Liver (tissue), 8 donors: ENCODE measurements at regions not wholly inside any gene's neighbourhood (a gene's known extent, or its start where the extent isn't known, plus 50 kb on each side); places are given as distances from the start of the nearest gene placed in this dataset.

ENCODE experiments used
- DNase-seq: peaks from one replicate; pipeline ENCODE4 v3.0.0-alpha.2; 2017; ENCODE audit warnings: low spot score
- H3K27ac ChIP-seq, 2 donors: one replicate each; pipeline ENCODE4 v1.7.0; 2013; ENCODE audit warnings: inconsistent platforms in 2 of 2, low read length in 2 of 2, control low read depth in 1 of 2, low read depth in 1 of 2, mild to moderate bottlenecking in 1 of 2
- H3K27me3 ChIP-seq, 4 donors: one replicate each; pipeline versions ENCODE4 v1.6.1 to v1.7.0; 2013; ENCODE audit warnings: low read length in 3 of 4, inconsistent platforms in 1 of 4, mild to moderate bottlenecking in 1 of 4, moderate library complexity in 1 of 4; ENCODE audit not compliant: control insufficient read depth in 4 of 4, insufficient read depth in 4 of 4
- H3K36me3 ChIP-seq, 4 donors: one replicate each; pipeline versions ENCODE4 v1.6.1 to v1.7.0; 2013; ENCODE audit warnings: low read length in 3 of 4, mild to moderate bottlenecking in 3 of 4, low read depth in 1 of 4, moderate library complexity in 1 of 4; ENCODE audit not compliant: control insufficient read depth in 4 of 4, insufficient read depth in 3 of 4
- H3K4me1 ChIP-seq, 4 donors: one replicate each; pipeline versions ENCODE4 v1.6.1 to v1.7.0; 2013; ENCODE audit warnings: low read length in 3 of 4, mild to moderate bottlenecking in 3 of 4, moderate library complexity in 1 of 4; ENCODE audit not compliant: control insufficient read depth in 4 of 4, insufficient read depth in 4 of 4
- H3K4me3 ChIP-seq, 3 donors: one replicate each; pipeline versions ENCODE4 v1.6.1 to v1.7.0; 2013; ENCODE audit warnings: low read length in 3 of 3, control low read depth in 1 of 3, low read depth in 1 of 3, mild to moderate bottlenecking in 1 of 3
- H3K9ac ChIP-seq, 2 donors: one replicate each; pipeline ENCODE4 v1.7.0; 2013; ENCODE audit warnings: low read length in 2 of 2, mild to moderate bottlenecking in 2 of 2, moderate library complexity in 2 of 2, control low read depth in 1 of 2, low read depth in 1 of 2
- H3K9me3 ChIP-seq, 4 donors: one replicate each; pipeline versions ENCODE4 v1.6.1 to v1.7.0; 2013; ENCODE audit warnings: low read length in 3 of 4; ENCODE audit not compliant: control insufficient read depth in 4 of 4
- ATF3 ChIP-seq: IDR thresholded peaks from 2 replicates; pipeline ENCODE4 v1.6.1; 2016; ENCODE audit warnings: antibody characterized with exemption
- CTCF ChIP-seq: fragments of 150-350 bp; IDR thresholded peaks from 2 replicates; pipeline ENCODE4 v1.5.1; 2017; ENCODE audit warnings: improper control_type of control experiment, low read depth, low read length; ENCODE audit not compliant: missing input control
- EGR1 ChIP-seq, 2 donors: IDR thresholded peaks; 2 replicates each; pipeline ENCODE4 v1.6.1; 2016 to 2018; ENCODE audit warnings: antibody characterized with exemption in 2 of 2, low read depth in 2 of 2
- FOXA1 ChIP-seq: IDR thresholded peaks from 2 replicates; pipeline ENCODE4 v1.6.1; 2016; ENCODE audit warnings: antibody characterized with exemption
- FOXA2 ChIP-seq: IDR thresholded peaks from 2 replicates; pipeline ENCODE4 v1.6.1; 2016; ENCODE audit warnings: antibody characterized with exemption
- GABPA ChIP-seq, 2 donors: IDR thresholded peaks in 1 of 2; conservative IDR thresholded peaks in 1 of 2; 2 replicates each; pipeline ENCODE4 v1.6.1; 2016; ENCODE audit warnings: antibody characterized with exemption in 2 of 2, mild to moderate bottlenecking in 1 of 2, moderate library complexity in 1 of 2
- HNF4A ChIP-seq, 2 donors: conservative IDR thresholded peaks; 2 replicates each; pipeline ENCODE4 v1.6.1; 2016; ENCODE audit warnings: antibody characterized with exemption in 2 of 2, mild to moderate bottlenecking in 2 of 2
- HNF4G ChIP-seq: IDR thresholded peaks from 2 replicates; pipeline ENCODE4 v1.6.1; 2016; ENCODE audit warnings: antibody characterized with exemption
- JUND ChIP-seq, 2 donors: IDR thresholded peaks; 2 replicates each; pipeline ENCODE4 v1.6.1; 2016; ENCODE audit warnings: antibody characterized with exemption in 2 of 2
- MAX ChIP-seq: IDR thresholded peaks from 2 replicates; pipeline ENCODE4 v1.6.1; 2016; ENCODE audit warnings: antibody characterized with exemption
- NR2F2 ChIP-seq: IDR thresholded peaks from 2 replicates; pipeline ENCODE4 v1.6.1; 2016; ENCODE audit warnings: antibody characterized with exemption
- RAD21 ChIP-seq, 2 donors: IDR thresholded peaks; 2 replicates each; pipeline ENCODE4 v1.6.1; 2016; ENCODE audit warnings: antibody characterized with exemption in 2 of 2, mild to moderate bottlenecking in 2 of 2
- REST ChIP-seq: IDR thresholded peaks from 2 replicates; pipeline ENCODE4 v1.6.1; 2016; ENCODE audit warnings: antibody characterized with exemption, mild to moderate bottlenecking
- RXRA ChIP-seq, 2 donors: IDR thresholded peaks; 2 replicates each; pipeline ENCODE4 v1.6.1; 2017 to 2018; ENCODE audit warnings: antibody characterized with exemption in 2 of 2, mild to moderate bottlenecking in 1 of 2
- SP1 ChIP-seq: IDR thresholded peaks from 2 replicates; pipeline ENCODE4 v1.6.1; 2018; ENCODE audit warnings: antibody characterized with exemption, mild to moderate bottlenecking
- TAF1 ChIP-seq: conservative IDR thresholded peaks from 2 replicates; pipeline ENCODE4 v1.6.1; 2016; ENCODE audit warnings: antibody characterized with exemption, mild to moderate bottlenecking
- YY1 ChIP-seq: IDR thresholded peaks from 2 replicates; pipeline ENCODE4 v1.6.1; 2016; ENCODE audit warnings: antibody characterized with exemption, mild to moderate bottlenecking
- ZBTB33 ChIP-seq: IDR thresholded peaks from 2 replicates; pipeline ENCODE4 v1.6.1; 2016; ENCODE audit warnings: antibody characterized with exemption
- WGBS: extraction: QIAGEN DNeasy Blood & Tissue Kit; methylation state at CpG from one replicate; pipeline ENCODE4 v1.1.7; 2013; 5-methylcytosine and 5-hydroxymethylcytosine counted together
- donor health status: healthy.
- donor health status: healthy.
- donor health status: healthy.
- donor health status: healthy.
- donor health status: healthy.

- H3K36me3 ChIP-seq, result no peaks in the 10 kb centered on the region
- 25% methylated on average over 10 of the region's 10 CpGs for WGBS
- peak overlapping the region in 1 of 2 donors; percentile 61 for H3K9ac ChIP-seq
- H3K27ac ChIP-seq, result peak overlapping the region; percentile 72 to 74
- H3K9me3 ChIP-seq, result no peaks in the 10 kb centered on the region
- no peak overlapping the region for H3K4me3 ChIP-seq
- H3K4me1 ChIP-seq, result peaks cover 2 to 18% (median 15%) of the 10 kb centered on the region in 4 donors
- TF ChIP-seq EGR1 (IDR thresholded peaks at IDR 0.05; ENCODE audit: low read depth in 2 of 2) (no peak), FOXA1 (no peak), ATF3 (no peak), RXRA (IDR thresholded peaks at IDR 0.05) (peak; percentile 62 to 86), YY1 (no peak), JUND (IDR thresholded peaks at IDR 0.05) (no peak), ZBTB33 (no peak), SP1 (no peak), FOXA2 (no peak), HNF4G (no peak), GABPA (IDR thresholded peaks at IDR 0.05 in 1 of 2, conservative IDR thresholded peaks at IDR 0.05 in 1 of 2) (no peak), TAF1 (no peak), RAD21 (IDR thresholded peaks at IDR 0.05) (peak; percentile 97 to 98), CTCF (peak; percentile 77), HNF4A (conservative IDR thresholded peaks at IDR 0.05) (peak; percentile 13 to 65), MAX (no peak), NR2F2 (no peak), REST (no peak)
- no peaks in the 10 kb centered on the region for H3K27me3 ChIP-seq
- DNase-seq, result no peak
Observed at GRCh38 chr6:56370127-56370540, 122.8 kb upstream of the COL21A1 start.
